ENCODE measurements at regions not wholly inside any gene's neighbourhood (a gene's known extent, or its start where the extent isn't known, plus 50 kb on each side); places are given as distances from the start of the nearest gene placed in this dataset.

DNA sequence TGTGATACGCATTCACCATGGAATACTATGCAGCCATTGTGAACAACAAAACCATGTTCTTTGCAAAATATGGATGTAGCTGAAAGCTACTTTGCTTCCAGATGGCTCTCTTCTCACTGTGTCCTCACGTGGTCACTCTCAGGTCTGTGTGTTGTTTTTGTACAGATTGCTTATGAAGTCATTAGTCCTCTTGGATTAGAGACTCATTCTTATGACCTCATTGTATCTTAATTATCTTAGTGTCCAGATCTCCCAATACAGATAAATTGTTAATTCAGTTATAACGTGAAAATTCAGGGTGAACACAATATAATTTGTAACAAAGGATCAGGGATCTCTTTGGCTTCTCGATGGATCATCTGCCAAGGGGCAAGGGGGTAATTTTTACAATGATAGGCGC lies 100.4 kb upstream of the TOP3B start:
- peaks cover 17 to 26% of the 10 kb centered on the region in 2 donors for H3K27me3 Mint-ChIP-seq

GRCh38 chr22:22082229-22082835 lies 99.7 kb upstream of the TOP3B start:
- Mint-ChIP-seq H3K4me1 (no peaks in the 10 kb centered on the region), H3K9me3 (no peaks in the 10 kb centered on the region), H3K4me3 (no peak overlapping the region), H3K27me3 (peaks cover 22 to 26% of the 10 kb centered on the region in 2 donors), H3K36me3 (no peaks in the 10 kb centered on the region), H3K27ac (no peak overlapping the region)
- no CpG with 5 or more reads among the region's 1 CpG for WGBS (ENCODE audit: insufficient coverage)
- H3K27ac ChIP-seq (ENCODE audit: low read length) = no peak overlapping the region
- DNase-seq = no peak
- no peak overlapping the region for H3K4me3 ChIP-seq (ENCODE audit: control insufficient read depth in 1 of 2, extremely low read depth in 1 of 2, low read length in 1 of 2)
- POLR2A ChIA-PET = no interaction called here
- H3K9me3 ChIP-seq = no peaks in the 10 kb centered on the region
- H3K27me3 ChIP-seq (replicated peaks in 1 of 2; ENCODE audit: control insufficient read depth in 2 of 2, extremely low read depth in 1 of 2, insufficient read depth in 2 of 2, low read length in 1 of 2) = peaks cover 2 to 30% of the 10 kb centered on the region in 2 experiments
- H3K4me1 ChIP-seq (ENCODE audit: control insufficient read depth in 1 of 2, extremely low read depth in 1 of 2, insufficient read depth in 2 of 2, low read length in 2 of 2) = no peaks in the 10 kb centered on the region
- no peaks in the 10 kb centered on the region for H3K36me3 ChIP-seq (ENCODE audit: control insufficient read depth in 2 of 2, extremely low read depth in 1 of 2, insufficient read depth in 1 of 2, low read length in 1 of 2)
- ATAC-seq (replicated peaks in 1 of 4) = no peak
- CTCF ChIA-PET = no interaction called here

More for the DNA sequence above, 100.4 kb upstream of the TOP3B start:
- H3K27ac Mint-ChIP-seq = no peak overlapping the region
- ChIA-PET CTCF (no interaction called here), POLR2A (no interaction called here)
- Histone ChIP-seq H3K4me3 (ENCODE audit: control insufficient read depth in 1 of 2, extremely low read depth in 1 of 2, low read length in 1 of 2) (no peak overlapping the region), H3K4me1 (ENCODE audit: control insufficient read depth in 1 of 2, extremely low read depth in 1 of 2, insufficient read depth in 2 of 2, low read length in 2 of 2) (no peaks in the 10 kb centered on the region), H3K9me3 (no peaks in the 10 kb centered on the region), H3K27me3 (replicated peaks in 1 of 2; ENCODE audit: control insufficient read depth in 2 of 2, extremely low read depth in 1 of 2, insufficient read depth in 2 of 2, low read length in 1 of 2) (peaks cover 2 to 30% of the 10 kb centered on the region in 2 experiments), H3K36me3 (ENCODE audit: control insufficient read depth in 2 of 2, extremely low read depth in 1 of 2, insufficient read depth in 1 of 2, low read length in 1 of 2) (no peaks in the 10 kb centered on the region), H3K27ac (ENCODE audit: low read length) (no peak overlapping the region)
- no peaks in the 10 kb centered on the region for H3K36me3 Mint-ChIP-seq
- no peak for ATAC-seq (replicated peaks in 1 of 4)
- H3K4me3 Mint-ChIP-seq = no peak overlapping the region
- no peaks in the 10 kb centered on the region for H3K4me1 Mint-ChIP-seq
- no peaks in the 10 kb centered on the region for H3K9me3 Mint-ChIP-seq
- no peak for DNase-seq
- WGBS (ENCODE audit: insufficient coverage) = no CpG with 5 or more reads among the region's 5 CpGs

GRCh38 chr22:22080270-22080669 lies 97.7 kb upstream of the TOP3B start:
- H3K27me3 ChIP-seq (replicated peaks in 1 of 2; ENCODE audit: control insufficient read depth in 2 of 2, extremely low read depth in 1 of 2, insufficient read depth in 2 of 2, low read length in 1 of 2) = peaks cover 2 to 16% of the 10 kb centered on the region in 2 experiments
- H3K4me3 Mint-ChIP-seq = no peak overlapping the region
- no peaks in the 10 kb centered on the region for H3K36me3 Mint-ChIP-seq
- no peaks in the 10 kb centered on the region for H3K4me1 Mint-ChIP-seq
- POLR2A ChIA-PET = no interaction called here
- no peak overlapping the region for H3K27ac Mint-ChIP-seq
- H3K27ac ChIP-seq (ENCODE audit: low read length) = no peak overlapping the region
- H3K36me3 ChIP-seq (ENCODE audit: control insufficient read depth in 2 of 2, extremely low read depth in 1 of 2, insufficient read depth in 1 of 2, low read length in 1 of 2) = no peaks in the 10 kb centered on the region
- CTCF ChIA-PET = no interaction called here
- H3K9me3 Mint-ChIP-seq = no peaks in the 10 kb centered on the region
- no peaks in the 10 kb centered on the region for H3K9me3 ChIP-seq
- H3K27me3 Mint-ChIP-seq = peaks cover 30 to 38% of the 10 kb centered on the region in 2 donors
- WGBS (ENCODE audit: insufficient coverage) = no CpG with 5 or more reads among the region's 2 CpGs
- no peak overlapping the region for H3K4me3 ChIP-seq (ENCODE audit: control insufficient read depth in 1 of 2, extremely low read depth in 1 of 2, low read length in 1 of 2)
- ATAC-seq (replicated peaks in 1 of 4) (no peak), DNase-seq (no peak)
- no peaks in the 10 kb centered on the region for H3K4me1 ChIP-seq (ENCODE audit: control insufficient read depth in 1 of 2, extremely low read depth in 1 of 2, insufficient read depth in 2 of 2, low read length in 2 of 2)

- no peaks in the 10 kb centered on the region for H3K9me3 ChIP-seq
- H3K27ac ChIP-seq (ENCODE audit: low read length) = no peak overlapping the region
- Mint-ChIP-seq H3K4me1 (no peaks in the 10 kb centered on the region), H3K27ac (no peak overlapping the region), H3K9me3 (no peaks in the 10 kb centered on the region), H3K27me3 (peaks cover 32 to 42% of the 10 kb centered on the region in 2 donors), H3K4me3 (no peak overlapping the region), H3K36me3 (no peaks in the 10 kb centered on the region)
- peaks cover 2 to 23% of the 10 kb centered on the region in 2 experiments for H3K27me3 ChIP-seq (replicated peaks in 1 of 2; ENCODE audit: control insufficient read depth in 2 of 2, extremely low read depth in 1 of 2, insufficient read depth in 2 of 2, low read length in 1 of 2)
- 75% methylated on average over 2 of the region's 6 CpGs for WGBS (ENCODE audit: insufficient coverage)
- DNase-seq (no peak), ATAC-seq (replicated peaks in 1 of 4) (no peak)
- no peaks in the 10 kb centered on the region for H3K4me1 ChIP-seq (ENCODE audit: control insufficient read depth in 1 of 2, extremely low read depth in 1 of 2, insufficient read depth in 2 of 2, low read length in 2 of 2)
- ChIA-PET POLR2A (no interaction called here), CTCF (no interaction called here)
- H3K4me3 ChIP-seq (ENCODE audit: control insufficient read depth in 1 of 2, extremely low read depth in 1 of 2, low read length in 1 of 2) = no peak overlapping the region
- no peaks in the 10 kb centered on the region for H3K36me3 ChIP-seq (ENCODE audit: control insufficient read depth in 2 of 2, extremely low read depth in 1 of 2, insufficient read depth in 1 of 2, low read length in 1 of 2)
Observed at GRCh38 chr22:22079404-22080148, 97.0 kb upstream of the TOP3B start.

DNA sequence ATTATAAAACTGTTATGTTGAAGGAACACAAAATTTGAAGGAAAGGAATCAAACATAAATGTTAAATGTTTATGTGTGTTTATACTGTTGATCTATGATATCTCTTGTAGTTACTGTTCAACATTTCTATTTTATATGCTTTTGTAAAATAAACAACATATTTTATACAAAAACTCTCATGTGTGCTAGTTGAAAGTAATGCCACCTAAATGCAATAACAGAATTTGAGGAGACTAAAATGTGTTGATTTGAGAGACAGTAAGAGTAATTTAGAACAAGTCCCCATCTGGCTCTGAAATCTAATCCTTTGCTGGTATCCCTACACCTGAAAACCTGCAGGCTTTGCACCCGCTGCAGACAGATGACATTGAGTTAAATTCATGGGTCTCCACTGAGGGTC lies 95.7 kb upstream of the TOP3B start:
- no peak for ATAC-seq (replicated peaks in 1 of 4)
- H3K36me3 ChIP-seq (ENCODE audit: control insufficient read depth in 2 of 2, extremely low read depth in 1 of 2, insufficient read depth in 1 of 2, low read length in 1 of 2) = no peaks in the 10 kb centered on the region
- H3K4me3 ChIP-seq (ENCODE audit: control insufficient read depth in 1 of 2, extremely low read depth in 1 of 2, low read length in 1 of 2) = no peak overlapping the region
- Mint-ChIP-seq H3K27ac (no peak overlapping the region), H3K27me3 (peaks cover 40 to 46% of the 10 kb centered on the region in 2 donors), H3K9me3 (no peaks in the 10 kb centered on the region), H3K36me3 (no peaks in the 10 kb centered on the region), H3K4me1 (no peaks in the 10 kb centered on the region), H3K4me3 (no peak overlapping the region)
- CTCF ChIA-PET = no interaction called here
- no peaks in the 10 kb centered on the region for H3K9me3 ChIP-seq
- no peak for DNase-seq
- WGBS (ENCODE audit: insufficient coverage) = 100% methylated on average over 1 of the region's 1 CpG
- no peaks in the 10 kb centered on the region for H3K4me1 ChIP-seq (ENCODE audit: control insufficient read depth in 1 of 2, extremely low read depth in 1 of 2, insufficient read depth in 2 of 2, low read length in 2 of 2)
- H3K27me3 ChIP-seq (replicated peaks in 1 of 2; ENCODE audit: control insufficient read depth in 2 of 2, extremely low read depth in 1 of 2, insufficient read depth in 2 of 2, low read length in 1 of 2) = peaks cover 2 to 15% of the 10 kb centered on the region in 2 experiments
- POLR2A ChIA-PET = no interaction called here
- H3K27ac ChIP-seq (ENCODE audit: low read length) = no peak overlapping the region

DNA sequence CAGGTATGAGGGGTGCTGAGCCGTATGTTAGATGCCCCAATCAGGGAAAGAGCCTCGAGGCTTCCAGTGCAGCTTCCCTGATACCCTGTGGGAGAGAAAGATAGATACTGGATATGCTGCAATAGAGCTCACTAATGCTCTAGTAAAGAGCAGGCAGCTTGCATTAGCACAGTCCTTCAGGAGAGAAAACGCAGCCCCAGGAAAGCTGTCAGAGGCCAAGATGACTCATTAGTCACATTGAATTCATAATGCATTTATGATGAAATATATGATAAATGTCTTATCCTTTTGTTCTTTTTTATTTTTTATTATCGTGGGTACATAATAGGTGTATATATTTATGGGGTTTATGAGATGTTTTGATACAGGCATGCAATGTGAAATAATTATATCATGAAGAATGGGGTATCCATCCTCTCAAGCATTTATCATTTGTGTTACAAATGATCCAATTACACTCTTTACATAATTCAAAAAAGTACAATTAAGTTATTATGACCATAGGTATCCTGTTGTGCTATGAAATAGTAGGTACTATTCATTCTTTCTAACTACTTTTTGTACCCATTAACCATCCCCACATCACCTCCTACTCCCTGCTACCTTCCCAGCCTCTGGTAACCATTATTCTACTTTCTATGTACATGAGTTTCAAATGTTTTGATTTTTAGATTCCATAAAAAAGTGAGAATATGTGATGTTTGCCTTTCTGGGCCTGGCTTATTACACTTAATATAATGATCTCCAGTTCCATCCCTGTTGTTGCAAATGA lies 94.5 kb upstream of the TOP3B start:
- no peak overlapping the region for H3K27ac Mint-ChIP-seq
- Histone ChIP-seq H3K4me1 (ENCODE audit: control insufficient read depth in 1 of 2, extremely low read depth in 1 of 2, insufficient read depth in 2 of 2, low read length in 2 of 2) (no peaks in the 10 kb centered on the region), H3K27me3 (replicated peaks in 1 of 2; ENCODE audit: control insufficient read depth in 2 of 2, extremely low read depth in 1 of 2, insufficient read depth in 2 of 2, low read length in 1 of 2) (peaks cover 0 to 15% of the 10 kb centered on the region in 2 experiments), H3K9me3 (no peaks in the 10 kb centered on the region), H3K4me3 (ENCODE audit: control insufficient read depth in 1 of 2, extremely low read depth in 1 of 2, low read length in 1 of 2) (no peak overlapping the region), H3K36me3 (ENCODE audit: control insufficient read depth in 2 of 2, extremely low read depth in 1 of 2, insufficient read depth in 1 of 2, low read length in 1 of 2) (no peaks in the 10 kb centered on the region), H3K27ac (ENCODE audit: low read length) (no peak overlapping the region)
- ChIA-PET CTCF (no interaction called here), POLR2A (no interaction called here)
- H3K4me1 Mint-ChIP-seq = no peaks in the 10 kb centered on the region
- peaks cover 35 to 39% of the 10 kb centered on the region in 2 donors for H3K27me3 Mint-ChIP-seq
- DNase-seq = no peak
- H3K4me3 Mint-ChIP-seq = no peak overlapping the region
- H3K36me3 Mint-ChIP-seq = no peaks in the 10 kb centered on the region
- no peaks in the 10 kb centered on the region for H3K9me3 Mint-ChIP-seq
- no peak for ATAC-seq (replicated peaks in 1 of 4)
- WGBS (ENCODE audit: insufficient coverage) = 47% methylated on average over 2 of the region's 4 CpGs
